GM19351 (cell line): ENCODE measurements at regions not wholly inside any gene's neighbourhood (a gene's known extent, or its start where the extent isn't known, plus 50 kb on each side); places are given as distances from the start of the nearest gene placed in this dataset.

Experiments used
- ATAC-seq: cut with Tn5 transposase; IDR thresholded peaks from one replicate; pipeline ENCODE4 v1.9.1; 2021; ENCODE audit warnings: mild to moderate bottlenecking, moderate library complexity; ENCODE audit not compliant: unreplicated experiment

GRCh38 chr16:80144191-80144590 is 396.6 kb upstream of the DYNLRB2 start:
- peak; percentile 99 for ATAC-seq

- no peak for ATAC-seq
Measured at GRCh38 chr16:80142940-80143339, 397.9 kb upstream of the DYNLRB2 start.

DNA sequence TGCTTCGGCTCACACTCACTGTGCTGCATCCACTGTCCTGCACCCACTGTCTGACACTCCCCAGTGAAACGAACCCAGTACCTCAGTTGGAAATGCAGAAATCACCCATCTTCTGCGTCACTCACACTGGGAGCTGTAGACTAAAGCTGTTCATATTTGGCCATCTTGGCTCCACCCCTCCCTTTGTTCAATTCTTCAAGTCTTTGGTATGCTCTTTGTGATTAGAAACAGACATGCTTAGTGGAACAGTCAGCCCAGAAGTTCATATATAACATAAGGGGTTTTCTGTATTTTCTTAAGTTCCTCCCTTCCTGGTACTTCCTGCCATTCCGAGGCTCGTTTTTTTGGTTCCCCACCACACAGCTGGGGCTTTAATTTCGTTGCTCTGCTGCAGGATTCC is 398.5 kb upstream of the DYNLRB2 start:
- no peak for ATAC-seq

DNA sequence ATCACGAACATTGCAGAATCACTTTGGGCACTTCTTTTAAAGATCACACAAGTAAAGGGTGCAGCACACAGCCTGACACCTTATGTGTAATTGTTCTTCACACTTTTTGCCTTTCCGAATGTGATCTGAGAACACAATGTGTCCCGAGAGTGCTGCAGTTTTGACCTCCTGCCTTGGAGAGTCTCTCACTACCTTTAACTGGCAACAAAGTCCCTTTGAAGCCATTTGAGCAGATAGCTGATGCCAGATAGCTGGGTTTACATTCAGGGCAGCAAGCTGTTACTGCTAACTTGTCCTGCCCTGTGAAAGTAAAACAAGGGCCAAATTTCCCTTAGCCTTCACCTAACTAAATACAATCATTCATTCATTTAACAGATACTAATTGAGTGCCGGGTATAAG is 411.0 kb upstream of the DYNLRB2 start:
- no peak for ATAC-seq

DNA sequence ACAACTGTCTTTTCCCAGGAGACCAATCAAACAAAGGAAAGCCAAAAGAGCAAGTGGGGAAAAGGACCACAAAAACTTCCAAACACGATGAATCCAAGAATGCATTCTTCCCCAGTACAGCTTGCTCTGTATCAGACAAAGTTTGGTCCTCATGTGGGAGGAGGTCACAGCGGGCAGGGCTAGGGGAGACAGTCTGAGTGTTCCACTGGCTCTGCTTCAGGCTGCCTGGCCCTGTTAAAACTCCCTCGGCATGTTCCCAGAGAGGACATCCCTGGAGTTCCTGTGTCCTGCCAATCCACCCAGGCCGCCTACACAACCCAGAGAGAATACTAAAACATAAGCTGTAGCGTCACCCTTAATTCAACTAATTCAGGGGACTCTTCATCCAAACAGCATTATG is 415.1 kb upstream of the DYNLRB2 start:
- ATAC-seq: no peak

- no peak for ATAC-seq
Measured at GRCh38 chr16:80123189-80123588, 417.6 kb upstream of the DYNLRB2 start.

DNA sequence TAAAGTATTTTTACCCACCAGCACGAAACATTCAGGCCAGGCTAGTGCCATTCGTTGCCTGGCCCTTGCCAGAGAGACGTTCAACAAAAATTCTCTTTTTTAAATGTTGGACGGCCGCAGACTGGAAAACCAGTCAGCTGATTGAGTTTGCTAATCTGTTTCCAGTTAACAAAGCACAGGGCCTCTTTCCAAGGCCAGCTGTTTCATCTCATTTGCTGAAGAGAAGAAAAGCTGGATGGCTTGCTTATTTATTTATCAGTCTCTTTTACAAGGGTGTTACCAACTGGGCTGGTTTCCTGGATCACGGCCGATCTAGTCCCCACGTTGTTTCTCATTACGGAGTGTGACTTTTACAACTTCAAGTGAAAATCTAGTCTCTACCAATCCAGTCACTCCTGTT is 418.7 kb upstream of the DYNLRB2 start:
- no peak for ATAC-seq

DNA sequence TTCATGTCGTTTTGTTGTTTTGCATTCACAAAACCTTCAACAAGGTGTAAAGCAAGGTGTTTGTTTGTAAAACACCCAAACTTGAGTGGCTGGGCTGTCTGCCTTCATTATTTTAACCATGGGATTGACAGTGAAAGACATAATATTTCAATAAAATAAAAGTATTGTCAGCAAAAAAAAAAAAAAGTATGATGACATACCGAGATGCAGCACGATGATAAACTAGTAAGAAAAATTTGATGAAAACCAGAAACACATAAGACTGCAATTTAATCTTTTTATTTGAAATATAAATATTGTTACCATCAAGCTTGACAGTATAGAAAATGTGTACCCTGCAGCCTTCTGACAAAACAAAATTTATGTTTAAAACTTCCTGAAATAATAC is 419.3 kb upstream of the DYNLRB2 start:
- no peak for ATAC-seq

DNA sequence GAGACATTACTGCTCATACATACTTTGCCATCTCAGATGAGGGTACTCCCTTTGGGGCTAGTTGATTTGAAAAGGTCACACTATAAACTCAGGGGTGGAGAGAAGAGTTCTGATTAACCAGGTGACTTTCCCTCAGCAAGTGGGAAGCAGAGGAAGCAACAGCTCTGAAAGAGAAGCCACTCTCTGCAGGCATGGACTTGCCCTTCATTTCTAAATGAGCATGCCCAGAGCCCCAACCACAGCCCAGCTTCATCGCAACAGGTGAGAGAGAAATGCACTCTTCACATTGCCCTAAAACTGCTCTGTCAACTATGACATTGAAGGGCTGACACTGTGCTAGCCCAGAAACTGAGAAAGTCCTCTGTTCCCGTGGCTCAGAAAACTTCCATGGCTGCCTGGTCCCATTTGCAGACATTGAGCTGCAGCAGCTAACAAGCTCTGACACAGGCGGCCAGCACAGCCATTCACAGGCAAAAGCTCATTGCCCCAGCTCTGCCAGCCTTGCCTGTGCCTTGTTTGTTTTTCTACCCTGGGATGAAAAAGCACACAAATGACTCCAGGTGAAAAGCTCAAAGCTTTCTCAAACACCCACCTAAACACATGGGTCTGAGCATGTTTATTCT is 419.8 kb upstream of the DYNLRB2 start:
- no peak for ATAC-seq

GRCh38 chr16:80117556-80118130 is 423.1 kb upstream of the DYNLRB2 start:
- no peak for ATAC-seq

GRCh38 chr16:80116711-80117110 is 424.1 kb upstream of the DYNLRB2 start:
- ATAC-seq: no peak

- ATAC-seq: peak; percentile 87
Measured at GRCh38 chr16:80114699-80115098, 426.1 kb upstream of the DYNLRB2 start.

DNA sequence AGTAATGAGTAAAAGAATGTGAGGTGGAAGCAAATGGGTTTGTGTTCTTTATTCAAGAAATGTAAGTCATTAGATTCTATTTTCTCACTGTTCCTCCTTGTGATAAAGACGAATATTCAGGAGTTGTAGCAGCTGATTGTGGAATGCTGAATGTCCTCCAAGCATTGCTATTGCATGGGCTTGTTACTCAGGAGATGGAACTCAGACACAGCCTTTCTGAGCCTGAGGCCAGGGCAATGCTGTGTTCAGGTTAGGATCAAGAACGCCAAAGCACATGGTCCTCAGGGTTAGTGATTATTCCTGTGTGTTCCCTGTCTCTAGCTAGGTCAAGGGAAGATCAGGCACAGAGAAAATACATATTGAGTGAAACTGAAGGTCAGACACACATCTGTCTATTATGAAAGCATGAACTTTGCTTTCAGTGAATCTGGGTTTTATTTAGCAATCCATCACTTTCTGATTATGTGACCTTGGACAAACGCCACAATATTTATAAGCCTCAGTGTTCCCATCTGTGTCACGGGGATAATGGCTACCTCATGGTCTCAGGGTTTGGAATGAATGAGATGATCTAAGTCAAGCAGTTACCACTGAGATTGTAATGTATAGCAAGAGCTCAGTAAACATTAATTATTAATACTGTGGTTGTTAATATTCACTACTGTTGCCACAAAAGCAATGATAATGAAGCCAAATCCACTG is 426.8 kb upstream of the DYNLRB2 start:
- ATAC-seq: no peak

DNA sequence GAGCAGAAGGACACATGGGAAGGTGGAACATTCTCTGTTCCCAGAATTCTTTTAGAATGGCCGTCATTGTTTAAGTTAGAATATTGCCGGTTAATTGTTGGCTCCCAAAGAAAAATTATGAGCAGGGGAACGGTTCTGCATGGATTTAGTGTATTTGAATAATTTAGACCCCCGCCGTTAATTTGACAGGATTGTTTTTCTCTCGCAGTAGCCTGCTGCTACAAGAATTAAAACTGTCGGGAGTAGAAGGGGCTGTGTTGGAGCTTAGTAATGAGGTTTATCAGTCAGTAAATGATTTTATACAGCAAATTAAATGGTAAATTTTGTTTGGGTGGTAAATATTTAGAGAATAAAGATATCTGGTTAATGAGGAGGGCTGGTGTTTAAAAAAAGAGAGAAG is 431.2 kb upstream of the DYNLRB2 start:
- no peak for ATAC-seq

DNA sequence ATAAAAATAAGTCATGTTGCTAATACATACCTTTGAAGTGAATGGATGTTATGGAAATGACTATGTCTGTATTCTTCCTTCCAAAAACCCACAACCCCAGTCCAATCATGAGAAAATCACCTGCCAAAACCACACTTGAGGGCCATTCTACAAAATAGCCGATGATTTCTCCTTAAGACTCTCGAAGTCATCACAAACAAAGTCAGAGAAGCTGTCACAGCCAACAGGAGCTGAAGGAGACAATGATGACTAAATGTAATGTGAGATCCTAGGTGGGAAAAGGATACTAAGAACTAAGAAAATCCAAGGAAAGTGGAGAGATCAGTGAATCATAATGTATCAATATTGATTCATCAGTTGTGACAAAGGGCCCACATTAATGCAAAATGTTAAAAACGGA is 432.9 kb upstream of the DYNLRB2 start:
- no peak for ATAC-seq

GRCh38 chr16:80105751-80106150 is 435.0 kb upstream of the DYNLRB2 start:
- no peak for ATAC-seq

DNA sequence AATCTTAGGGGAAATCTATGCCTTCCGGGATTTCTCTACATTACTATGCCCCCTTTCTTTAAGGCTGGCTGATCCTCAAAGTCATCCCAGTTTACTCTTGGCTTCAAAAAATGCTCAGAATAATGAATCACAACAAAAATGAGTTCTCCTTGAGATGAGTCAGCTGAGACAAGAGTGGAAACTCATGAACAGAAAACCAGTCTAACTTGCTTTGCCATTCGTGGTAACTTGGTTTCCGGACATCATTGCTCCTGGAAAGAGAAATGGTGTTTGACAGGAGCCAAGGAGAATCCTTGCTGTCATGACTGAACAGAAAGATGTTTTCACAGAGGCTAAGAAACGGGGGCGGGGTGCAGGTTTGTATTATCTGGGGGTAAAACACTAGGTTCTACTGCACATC is 435.6 kb upstream of the DYNLRB2 start:
- ATAC-seq: no peak

GRCh38 chr16:80104401-80104800 is 436.4 kb upstream of the DYNLRB2 start:
- ATAC-seq: no peak

- ATAC-seq: no peak
Measured at GRCh38 chr16:80103463-80103862, 437.3 kb upstream of the DYNLRB2 start.

DNA sequence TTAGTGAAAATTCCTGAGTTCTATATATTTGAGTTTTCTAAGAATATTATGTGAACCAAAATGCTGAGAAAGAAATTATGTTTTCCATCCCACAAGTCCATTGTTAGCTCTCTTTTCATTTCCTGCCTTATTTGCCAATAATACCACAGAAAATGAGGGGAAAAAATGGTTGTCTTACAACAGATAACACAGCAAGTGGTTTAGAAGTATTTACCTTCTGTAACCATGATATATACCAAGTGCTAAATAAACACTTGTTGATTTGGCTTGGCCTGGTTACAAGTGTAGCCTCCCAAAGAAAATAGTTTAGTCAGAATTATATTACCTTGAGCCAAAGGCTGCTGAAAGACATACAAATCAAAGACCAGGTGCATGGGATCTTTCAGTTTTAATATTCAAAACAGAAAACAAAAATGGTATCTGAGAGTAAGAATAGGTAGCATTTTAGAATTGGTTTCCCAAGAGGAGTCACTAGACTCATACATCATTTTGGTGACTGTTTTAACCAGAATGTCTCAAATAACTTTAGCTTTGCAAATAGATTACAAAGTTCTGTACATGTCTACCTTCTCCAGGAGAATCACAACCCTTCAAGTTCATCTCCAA is 439.8 kb upstream of the DYNLRB2 start:
- ATAC-seq: no peak

DNA sequence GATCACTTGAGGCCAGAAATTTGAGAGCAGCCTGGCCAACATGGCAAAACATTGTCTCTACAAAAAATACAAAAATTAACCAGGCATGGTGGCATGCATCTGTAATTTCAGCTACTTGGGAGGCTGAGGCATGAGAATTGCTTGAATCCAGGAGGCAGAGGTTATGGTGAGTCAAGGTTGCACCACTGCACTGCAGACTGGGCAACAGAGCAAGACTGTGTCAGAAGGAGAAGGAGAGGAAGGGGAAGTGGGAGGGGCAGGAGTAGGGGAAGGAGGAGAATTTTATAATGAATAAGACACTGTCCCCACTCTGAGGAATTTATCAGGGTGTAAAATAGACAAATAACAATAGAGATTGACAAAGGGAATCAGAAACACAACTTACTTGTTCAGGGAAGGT is 440.6 kb upstream of the DYNLRB2 start:
- ATAC-seq: no peak

DNA sequence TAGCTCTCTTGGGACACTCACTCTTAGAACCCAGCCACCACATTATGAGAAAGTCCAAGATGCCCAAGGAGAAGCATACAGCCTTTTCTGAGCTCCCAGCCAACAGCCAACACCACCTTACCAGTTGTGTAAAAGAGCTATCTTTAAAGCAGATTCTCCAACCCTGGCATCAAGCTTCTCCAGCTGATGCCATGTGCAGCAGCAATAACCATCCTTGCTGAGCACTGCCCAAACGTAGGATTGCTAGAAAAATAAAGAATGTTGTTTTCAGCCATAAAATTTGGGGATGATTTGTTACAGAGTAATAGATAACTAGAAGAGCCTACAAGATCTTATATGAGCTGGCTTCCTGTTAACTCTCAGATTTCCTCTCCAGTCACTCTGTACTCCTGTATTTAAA is 443.7 kb upstream of the DYNLRB2 start:
- no peak for ATAC-seq
